HEK293 (cell line): ENCODE measurements at regions not wholly inside any gene's neighbourhood (a gene's known extent, or its start where the extent isn't known, plus 50 kb on each side); places are given as distances from the start of the nearest gene placed in this dataset.

ENCODE experiments used
- MZF1 ChIP-seq: fragments of 450-650 bp; formaldehyde crosslinking; IDR thresholded peaks from 2 replicates; pipeline ENCODE4 v1.5.1; 2017; ENCODE audit warnings: missing biosample characterization, missing genetic modification characterization, borderline replicate concordance
- TF ChIP-seq, protein P1 (sequence below): fragments of 450-650 bp; formaldehyde crosslinking; IDR thresholded peaks from 2 replicates; pipeline ENCODE4 v1.5.1; 2016; ENCODE audit warnings: missing biosample characterization, missing genetic modification characterization
- TF ChIP-seq, protein P2 (sequence below): fragments of 450-650 bp; formaldehyde crosslinking; IDR thresholded peaks from 2 replicates; pipeline ENCODE4 v1.5.1; 2017; ENCODE audit warnings: missing biosample characterization, missing genetic modification characterization

DNA sequence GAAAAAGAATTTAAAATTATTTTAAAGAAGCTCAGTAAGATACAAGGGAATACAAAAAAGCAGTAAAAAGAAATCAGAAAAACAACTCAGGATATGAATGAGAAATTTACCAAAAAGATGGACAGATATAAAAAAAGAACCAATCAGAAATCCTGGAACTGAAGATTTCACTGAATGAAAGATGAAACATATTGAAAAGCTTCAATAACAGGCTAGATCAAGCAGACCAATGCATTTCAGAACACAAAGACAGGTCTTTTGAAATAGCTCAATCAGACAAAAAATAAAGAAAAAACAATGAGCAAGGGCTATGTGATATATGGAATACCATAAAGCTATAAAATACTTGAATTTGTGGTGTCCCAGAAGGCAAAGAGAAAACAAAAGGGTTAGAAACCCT is 322.6 kb upstream of the POU5F2 start:
- TF ChIP-seq, protein P1, sequence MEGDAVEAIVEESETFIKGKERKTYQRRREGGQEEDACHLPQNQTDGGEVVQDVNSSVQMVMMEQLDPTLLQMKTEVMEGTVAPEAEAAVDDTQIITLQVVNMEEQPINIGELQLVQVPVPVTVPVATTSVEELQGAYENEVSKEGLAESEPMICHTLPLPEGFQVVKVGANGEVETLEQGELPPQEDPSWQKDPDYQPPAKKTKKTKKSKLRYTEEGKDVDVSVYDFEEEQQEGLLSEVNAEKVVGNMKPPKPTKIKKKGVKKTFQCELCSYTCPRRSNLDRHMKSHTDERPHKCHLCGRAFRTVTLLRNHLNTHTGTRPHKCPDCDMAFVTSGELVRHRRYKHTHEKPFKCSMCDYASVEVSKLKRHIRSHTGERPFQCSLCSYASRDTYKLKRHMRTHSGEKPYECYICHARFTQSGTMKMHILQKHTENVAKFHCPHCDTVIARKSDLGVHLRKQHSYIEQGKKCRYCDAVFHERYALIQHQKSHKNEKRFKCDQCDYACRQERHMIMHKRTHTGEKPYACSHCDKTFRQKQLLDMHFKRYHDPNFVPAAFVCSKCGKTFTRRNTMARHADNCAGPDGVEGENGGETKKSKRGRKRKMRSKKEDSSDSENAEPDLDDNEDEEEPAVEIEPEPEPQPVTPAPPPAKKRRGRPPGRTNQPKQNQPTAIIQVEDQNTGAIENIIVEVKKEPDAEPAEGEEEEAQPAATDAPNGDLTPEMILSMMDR (tag by site-specific recombination), result no peak
- no peak for TF ChIP-seq MZF1
- TF ChIP-seq, protein P2, sequence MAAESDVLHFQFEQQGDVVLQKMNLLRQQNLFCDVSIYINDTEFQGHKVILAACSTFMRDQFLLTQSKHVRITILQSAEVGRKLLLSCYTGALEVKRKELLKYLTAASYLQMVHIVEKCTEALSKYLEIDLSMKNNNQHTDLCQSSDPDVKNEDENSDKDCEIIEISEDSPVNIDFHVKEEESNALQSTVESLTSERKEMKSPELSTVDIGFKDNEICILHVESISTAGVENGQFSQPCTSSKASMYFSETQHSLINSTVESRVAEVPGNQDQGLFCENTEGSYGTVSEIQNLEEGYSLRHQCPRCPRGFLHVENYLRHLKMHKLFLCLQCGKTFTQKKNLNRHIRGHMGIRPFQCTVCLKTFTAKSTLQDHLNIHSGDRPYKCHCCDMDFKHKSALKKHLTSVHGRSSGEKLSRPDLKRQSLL (tag by site-specific recombination), result no peak
